ENCODE measurements at regions not wholly inside any gene's neighbourhood (a gene's known extent, or its start where the extent isn't known, plus 50 kb on each side); places are given as distances from the start of the nearest gene placed in this dataset.
"Not testable (repeated sequence)": the region's sequence is repeated elsewhere in the genome, so short reads cannot be mapped to it uniquely, and the experiment has no call there.

GRCh38 chr9:75814667-75815066, 75.8 kb upstream of the PCSK5 start:
- Histone ChIP-seq H3K36me3 (ENCODE audit: control insufficient read depth, insufficient read depth, low read length) (no peaks in the 10 kb centered on the region), H3K27ac (ENCODE audit: low read depth, low read length) (no peak overlapping the region), H3K27me3 (ENCODE audit: control insufficient read depth, insufficient read depth, low read length) (no peaks in the 10 kb centered on the region), H3K9me3 (ENCODE audit: control insufficient read depth, insufficient read depth, low read length) (peaks cover 2% of the 10 kb centered on the region), H3K4me1 (ENCODE audit: control insufficient read depth, insufficient read depth, low read length) (no peaks in the 10 kb centered on the region), H3K4me3 (ENCODE audit: low read depth, low read length) (no peak overlapping the region)
- no peak for DNase-seq (ENCODE audit: low read depth in 4 of 6, low spot score in 6 of 6)

- H3K27ac ChIP-seq (ENCODE audit: low read depth, low read length); H3K9me3 ChIP-seq (ENCODE audit: control insufficient read depth, insufficient read depth, low read length); H3K36me3 ChIP-seq (ENCODE audit: control insufficient read depth, insufficient read depth, low read length); H3K27me3 ChIP-seq (ENCODE audit: control insufficient read depth, insufficient read depth, low read length); DNase-seq (ENCODE audit: low read depth in 4 of 6, low spot score in 6 of 6); H3K4me1 ChIP-seq (ENCODE audit: control insufficient read depth, insufficient read depth, low read length); H3K4me3 ChIP-seq (ENCODE audit: low read depth, low read length): not testable (repeated sequence)
- 100% methylated on average over 1 of the region's 2 CpGs for WGBS (ENCODE audit: insufficient coverage)
Measured at GRCh38 chr9:75820471-75821115, 69.9 kb upstream of the PCSK5 start.

DNA sequence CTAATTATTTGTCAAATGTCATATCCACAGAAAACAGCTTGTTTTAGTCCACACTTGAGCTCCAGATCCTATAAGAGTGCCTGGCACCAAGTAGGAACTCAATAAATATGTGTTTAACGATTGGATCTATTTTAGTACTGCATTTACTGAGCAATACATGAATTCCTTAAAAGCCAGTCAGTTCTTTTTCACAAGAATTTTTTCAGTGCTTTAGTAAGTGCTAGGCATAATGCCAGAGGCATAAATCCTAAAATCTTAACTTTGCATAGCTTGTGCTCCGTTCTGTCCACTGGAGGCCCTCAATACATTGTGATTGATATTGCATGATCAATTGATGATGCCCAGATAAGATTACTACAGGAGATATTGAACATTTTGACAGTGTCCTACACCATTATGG, 67.3 kb upstream of the PCSK5 start:
- Histone ChIP-seq H3K27ac (ENCODE audit: low read depth, low read length) (no peak overlapping the region), H3K27me3 (ENCODE audit: control insufficient read depth, insufficient read depth, low read length) (no peaks in the 10 kb centered on the region), H3K4me1 (ENCODE audit: control insufficient read depth, insufficient read depth, low read length) (no peaks in the 10 kb centered on the region), H3K9me3 (ENCODE audit: control insufficient read depth, insufficient read depth, low read length) (no peaks in the 10 kb centered on the region), H3K4me3 (ENCODE audit: low read depth, low read length) (no peak overlapping the region), H3K36me3 (ENCODE audit: control insufficient read depth, insufficient read depth, low read length) (no peaks in the 10 kb centered on the region)
- DNase-seq (ENCODE audit: low read depth in 4 of 6, low spot score in 6 of 6), result peak in 1 of 6 donors; percentile 28
- no CpG with 5 or more reads among the region's 2 CpGs for WGBS (ENCODE audit: insufficient coverage)

GRCh38 chr9:75824816-75825568, 65.5 kb upstream of the PCSK5 start:
- peak in 1 of 6 donors; percentile 6 for DNase-seq (ENCODE audit: low read depth in 4 of 6, low spot score in 6 of 6)
- WGBS (ENCODE audit: insufficient coverage), result 83% methylated on average over 1 of the region's 3 CpGs
- Histone ChIP-seq H3K4me3 (ENCODE audit: low read depth, low read length) (no peak overlapping the region), H3K36me3 (ENCODE audit: control insufficient read depth, insufficient read depth, low read length) (no peaks in the 10 kb centered on the region), H3K27ac (ENCODE audit: low read depth, low read length) (no peak overlapping the region), H3K9me3 (ENCODE audit: control insufficient read depth, insufficient read depth, low read length) (no peaks in the 10 kb centered on the region), H3K27me3 (ENCODE audit: control insufficient read depth, insufficient read depth, low read length) (no peaks in the 10 kb centered on the region), H3K4me1 (ENCODE audit: control insufficient read depth, insufficient read depth, low read length) (no peaks in the 10 kb centered on the region)

GRCh38 chr9:75826314-75826713, 64.2 kb upstream of the PCSK5 start:
- peaks cover 3% of the 10 kb centered on the region for H3K9me3 ChIP-seq (ENCODE audit: control insufficient read depth, insufficient read depth, low read length)
- H3K27me3 ChIP-seq (ENCODE audit: control insufficient read depth, insufficient read depth, low read length), result no peaks in the 10 kb centered on the region
- no peak overlapping the region for H3K27ac ChIP-seq (ENCODE audit: low read depth, low read length)
- H3K36me3 ChIP-seq (ENCODE audit: control insufficient read depth, insufficient read depth, low read length), result no peaks in the 10 kb centered on the region
- WGBS (ENCODE audit: insufficient coverage), result 59% methylated on average over 2 of the region's 2 CpGs
- H3K4me3 ChIP-seq (ENCODE audit: low read depth, low read length), result no peak overlapping the region
- H3K4me1 ChIP-seq (ENCODE audit: control insufficient read depth, insufficient read depth, low read length), result no peaks in the 10 kb centered on the region
- peak in 1 of 6 donors; percentile 18 for DNase-seq (ENCODE audit: low read depth in 4 of 6, low spot score in 6 of 6)

- Histone ChIP-seq H3K27me3 (ENCODE audit: control insufficient read depth, insufficient read depth, low read length) (no peaks in the 10 kb centered on the region), H3K4me3 (ENCODE audit: low read depth, low read length) (no peak overlapping the region), H3K9me3 (ENCODE audit: control insufficient read depth, insufficient read depth, low read length) (peaks cover 3% of the 10 kb centered on the region), H3K36me3 (ENCODE audit: control insufficient read depth, insufficient read depth, low read length) (no peaks in the 10 kb centered on the region), H3K4me1 (ENCODE audit: control insufficient read depth, insufficient read depth, low read length) (no peaks in the 10 kb centered on the region), H3K27ac (ENCODE audit: low read depth, low read length) (no peak overlapping the region)
- DNase-seq (ENCODE audit: low read depth in 4 of 6, low spot score in 6 of 6), result no peak
Measured at GRCh38 chr9:75830303-75830702, 60.2 kb upstream of the PCSK5 start.

DNA sequence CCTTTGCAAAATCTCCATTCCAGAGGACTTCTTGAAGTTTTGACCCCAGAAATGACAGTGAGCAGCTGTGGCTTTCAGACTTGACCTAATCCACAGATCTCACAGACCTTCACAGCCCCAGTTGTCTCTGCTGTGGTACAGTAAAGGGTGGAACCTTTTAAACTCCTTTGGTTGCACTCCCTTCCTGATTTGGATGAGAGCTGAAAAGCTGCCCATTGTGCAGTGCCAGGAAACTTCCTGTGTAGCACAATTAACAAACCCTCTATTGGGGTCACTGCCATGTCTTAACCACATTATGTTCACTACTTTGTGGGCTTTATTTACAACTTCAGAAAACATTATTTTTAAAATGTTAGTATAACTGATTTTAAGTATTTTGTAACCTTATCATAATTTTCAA, 56.7 kb upstream of the PCSK5 start:
- H3K36me3 ChIP-seq (ENCODE audit: control insufficient read depth, insufficient read depth, low read length), result no peaks in the 10 kb centered on the region
- H3K4me3 ChIP-seq (ENCODE audit: low read depth, low read length), result no peak overlapping the region
- peak in 1 of 6 donors; percentile 63 for DNase-seq (ENCODE audit: low read depth in 4 of 6, low spot score in 6 of 6)
- H3K9me3 ChIP-seq (ENCODE audit: control insufficient read depth, insufficient read depth, low read length), result peaks cover 3% of the 10 kb centered on the region
- H3K27me3 ChIP-seq (ENCODE audit: control insufficient read depth, insufficient read depth, low read length), result no peaks in the 10 kb centered on the region
- no peak overlapping the region for H3K27ac ChIP-seq (ENCODE audit: low read depth, low read length)
- H3K4me1 ChIP-seq (ENCODE audit: control insufficient read depth, insufficient read depth, low read length), result no peaks in the 10 kb centered on the region

GRCh38 chr9:75834878-75835277, 55.6 kb upstream of the PCSK5 start:
- H3K4me1 ChIP-seq (ENCODE audit: control insufficient read depth, insufficient read depth, low read length), result no peaks in the 10 kb centered on the region
- peaks cover 3% of the 10 kb centered on the region for H3K9me3 ChIP-seq (ENCODE audit: control insufficient read depth, insufficient read depth, low read length)
- no peak overlapping the region for H3K27ac ChIP-seq (ENCODE audit: low read depth, low read length)
- no peaks in the 10 kb centered on the region for H3K36me3 ChIP-seq (ENCODE audit: control insufficient read depth, insufficient read depth, low read length)
- WGBS (ENCODE audit: insufficient coverage), result no CpG with 5 or more reads among the region's 2 CpGs
- DNase-seq (ENCODE audit: low read depth in 4 of 6, low spot score in 6 of 6), result no peak
- no peak overlapping the region for H3K4me3 ChIP-seq (ENCODE audit: low read depth, low read length)
- H3K27me3 ChIP-seq (ENCODE audit: control insufficient read depth, insufficient read depth, low read length), result no peaks in the 10 kb centered on the region
